SJCRH30 (cell line): ENCODE measurements at regions not wholly inside any gene's neighbourhood (a gene's known extent, or its start where the extent isn't known, plus 50 kb on each side); places are given as distances from the start of the nearest gene placed in this dataset.

ENCODE experiments used
- DNase-seq, 2 experiments: peaks; one replicate each; pipeline ENCODE4 v3.0.0-alpha.2; 2015 to 2020
- H3K27ac ChIP-seq: fragments of 250-450 bp; sonication (Bioruptor Pico); 2 replicates; pipeline ENCODE4 v1.5.1; 2020; ENCODE audit warnings: mild to moderate bottlenecking, moderate library complexity
- H3K27me3 ChIP-seq: fragments of 250-450 bp; sonication (Bioruptor Pico); 2 replicates; pipeline ENCODE4 v1.5.1; 2020; ENCODE audit warnings: mild to moderate bottlenecking, moderate library complexity
- H3K36me3 ChIP-seq: fragments of 250-450 bp; sonication (Bioruptor Pico); 2 replicates; pipeline ENCODE4 v1.5.1; 2020; ENCODE audit warnings: mild to moderate bottlenecking, moderate library complexity
- H3K4me1 ChIP-seq: fragments of 250-450 bp; sonication (Bioruptor Pico); 2 replicates; pipeline ENCODE4 v1.5.1; 2020; ENCODE audit warnings: mild to moderate bottlenecking, moderate library complexity
- H3K4me3 ChIP-seq: fragments of 250-450 bp; sonication (Bioruptor Pico); 2 replicates; pipeline ENCODE4 v1.5.1; 2020; ENCODE audit warnings: mild to moderate bottlenecking, moderate library complexity
- H3K9me3 ChIP-seq: fragments of 250-450 bp; sonication (Bioruptor Pico); replicated peaks from 2 replicates; pipeline ENCODE4 v1.5.1; 2020; ENCODE audit warnings: mild to moderate bottlenecking, moderate library complexity

- no peaks in the 10 kb centered on the region for H3K36me3 ChIP-seq
- H3K9me3 ChIP-seq, result no peaks in the 10 kb centered on the region
- DNase-seq, result peak in 1 of 2 experiments; percentile 29
- no peak overlapping the region; the same call in 1 of the 2 replicates for H3K27ac ChIP-seq
- no peaks in the 10 kb centered on the region for H3K27me3 ChIP-seq
- H3K4me3 ChIP-seq, result no peak overlapping the region
- H3K4me1 ChIP-seq, result peaks cover 9% of the 10 kb centered on the region
Measured at GRCh38 chr2:144156736-144157640, 362.9 kb downstream of the ZEB2 start.

- H3K36me3 ChIP-seq, result no peaks in the 10 kb centered on the region
- no peak overlapping the region for H3K4me3 ChIP-seq
- no peaks in the 10 kb centered on the region for H3K27me3 ChIP-seq
- peaks cover 9% of the 10 kb centered on the region for H3K4me1 ChIP-seq
- no peaks in the 10 kb centered on the region for H3K9me3 ChIP-seq
- no peak for DNase-seq
- H3K27ac ChIP-seq, result no peak overlapping the region
Measured at GRCh38 chr2:144154205-144154604, 365.7 kb downstream of the ZEB2 start.

GRCh38 chr2:144152817-144153271, 367.1 kb downstream of the ZEB2 start:
- Histone ChIP-seq H3K27me3 (no peaks in the 10 kb centered on the region), H3K4me3 (no peak overlapping the region), H3K27ac (no peak overlapping the region), H3K4me1 (peaks cover 9% of the 10 kb centered on the region), H3K36me3 (no peaks in the 10 kb centered on the region), H3K9me3 (no peaks in the 10 kb centered on the region)
- no peak for DNase-seq

- H3K36me3 ChIP-seq, result no peaks in the 10 kb centered on the region
- H3K4me1 ChIP-seq, result peaks cover 7% of the 10 kb centered on the region
- no peaks in the 10 kb centered on the region for H3K9me3 ChIP-seq
- no peak overlapping the region for H3K27ac ChIP-seq
- H3K4me3 ChIP-seq, result no peak overlapping the region
- H3K27me3 ChIP-seq, result no peaks in the 10 kb centered on the region
- no peak for DNase-seq
Measured at GRCh38 chr2:144151851-144152250, 368.1 kb downstream of the ZEB2 start.

GRCh38 chr2:144151405-144151804, 368.5 kb downstream of the ZEB2 start:
- Histone ChIP-seq H3K27ac (no peak overlapping the region), H3K27me3 (no peaks in the 10 kb centered on the region), H3K36me3 (no peaks in the 10 kb centered on the region), H3K4me3 (no peak overlapping the region), H3K9me3 (no peaks in the 10 kb centered on the region), H3K4me1 (peaks cover 6% of the 10 kb centered on the region)
- DNase-seq, result no peak

GRCh38 chr2:144147356-144147755, 372.6 kb downstream of the ZEB2 start:
- H3K27ac ChIP-seq, result no peak overlapping the region
- DNase-seq, result no peak
- no peaks in the 10 kb centered on the region for H3K27me3 ChIP-seq
- no peaks in the 10 kb centered on the region for H3K9me3 ChIP-seq
- H3K4me1 ChIP-seq, result no peaks in the 10 kb centered on the region
- no peak overlapping the region for H3K4me3 ChIP-seq
- no peaks in the 10 kb centered on the region for H3K36me3 ChIP-seq

GRCh38 chr2:144146876-144147275, 373.0 kb downstream of the ZEB2 start:
- no peak for DNase-seq
- H3K9me3 ChIP-seq, result no peaks in the 10 kb centered on the region
- no peak overlapping the region for H3K27ac ChIP-seq
- no peaks in the 10 kb centered on the region for H3K4me1 ChIP-seq
- no peak overlapping the region for H3K4me3 ChIP-seq
- no peaks in the 10 kb centered on the region for H3K36me3 ChIP-seq
- H3K27me3 ChIP-seq, result no peaks in the 10 kb centered on the region

GRCh38 chr2:144146076-144146475, 373.8 kb downstream of the ZEB2 start:
- Histone ChIP-seq H3K27me3 (no peaks in the 10 kb centered on the region), H3K9me3 (no peaks in the 10 kb centered on the region), H3K4me3 (no peak overlapping the region), H3K27ac (no peak overlapping the region), H3K4me1 (peaks cover under 1% of the 10 kb centered on the region; the same call in 1 of the 2 replicates), H3K36me3 (no peaks in the 10 kb centered on the region)
- no peak for DNase-seq

GRCh38 chr2:144143294-144144151, 376.4 kb downstream of the ZEB2 start:
- Histone ChIP-seq H3K27ac (no peak overlapping the region), H3K9me3 (no peaks in the 10 kb centered on the region), H3K4me3 (no peak overlapping the region), H3K36me3 (no peaks in the 10 kb centered on the region), H3K4me1 (peaks cover 14% of the 10 kb centered on the region), H3K27me3 (no peaks in the 10 kb centered on the region)
- DNase-seq, result no peak

GRCh38 chr2:144140891-144141290, 379.0 kb downstream of the ZEB2 start:
- Histone ChIP-seq H3K36me3 (no peaks in the 10 kb centered on the region), H3K9me3 (no peaks in the 10 kb centered on the region), H3K4me3 (no peak overlapping the region), H3K27ac (peak overlapping the region; percentile 57), H3K4me1 (peaks cover 25% of the 10 kb centered on the region), H3K27me3 (no peaks in the 10 kb centered on the region)
- DNase-seq, result peak; percentile 8 to 73

- peak overlapping the region; percentile 66 for H3K27ac ChIP-seq
- H3K36me3 ChIP-seq, result 0 out of 2 replicates have a peak, but pooled peaks cover 2% of the 10 kb centered on the region
- H3K27me3 ChIP-seq, result no peaks in the 10 kb centered on the region
- H3K9me3 ChIP-seq, result no peaks in the 10 kb centered on the region
- no peak overlapping the region for H3K4me3 ChIP-seq
- peaks cover 29% of the 10 kb centered on the region for H3K4me1 ChIP-seq
- peak; percentile 38 to 51 for DNase-seq
Measured at GRCh38 chr2:144137705-144138428, 382.1 kb downstream of the ZEB2 start.

GRCh38 chr2:144137272-144137671, 382.6 kb downstream of the ZEB2 start:
- no peak overlapping the region for H3K4me3 ChIP-seq
- H3K27me3 ChIP-seq, result no peaks in the 10 kb centered on the region
- H3K27ac ChIP-seq, result peak overlapping the region; percentile 66
- H3K36me3 ChIP-seq, result 0 out of 2 replicates have a peak, but pooled peaks cover 2% of the 10 kb centered on the region
- no peaks in the 10 kb centered on the region for H3K9me3 ChIP-seq
- DNase-seq, result no peak
- peaks cover 33% of the 10 kb centered on the region for H3K4me1 ChIP-seq

- 0 out of 2 replicates have a peak, but pooled peaks cover 2% of the 10 kb centered on the region for H3K36me3 ChIP-seq
- H3K27me3 ChIP-seq, result no peaks in the 10 kb centered on the region
- peaks cover 34% of the 10 kb centered on the region for H3K4me1 ChIP-seq
- no peak for DNase-seq
- H3K4me3 ChIP-seq, result no peak overlapping the region
- H3K27ac ChIP-seq, result no peak overlapping the region
- H3K9me3 ChIP-seq, result no peaks in the 10 kb centered on the region
Measured at GRCh38 chr2:144136297-144137010, 383.5 kb downstream of the ZEB2 start.
